Amniotic stem cell (primary cell): ENCODE measurements at regions not wholly inside any gene's neighbourhood (a gene's known extent, or its start where the extent isn't known, plus 50 kb on each side); places are given as distances from the start of the nearest gene placed in this dataset.
A peak's percentile ranks its signal among the peaks of the same experiment; 100 is the strongest.

Source experiments
- DNase-seq: peaks from one replicate; lab custom pipeline; 2025; lab: John Stamatoyannopoulos, UW

DNA sequence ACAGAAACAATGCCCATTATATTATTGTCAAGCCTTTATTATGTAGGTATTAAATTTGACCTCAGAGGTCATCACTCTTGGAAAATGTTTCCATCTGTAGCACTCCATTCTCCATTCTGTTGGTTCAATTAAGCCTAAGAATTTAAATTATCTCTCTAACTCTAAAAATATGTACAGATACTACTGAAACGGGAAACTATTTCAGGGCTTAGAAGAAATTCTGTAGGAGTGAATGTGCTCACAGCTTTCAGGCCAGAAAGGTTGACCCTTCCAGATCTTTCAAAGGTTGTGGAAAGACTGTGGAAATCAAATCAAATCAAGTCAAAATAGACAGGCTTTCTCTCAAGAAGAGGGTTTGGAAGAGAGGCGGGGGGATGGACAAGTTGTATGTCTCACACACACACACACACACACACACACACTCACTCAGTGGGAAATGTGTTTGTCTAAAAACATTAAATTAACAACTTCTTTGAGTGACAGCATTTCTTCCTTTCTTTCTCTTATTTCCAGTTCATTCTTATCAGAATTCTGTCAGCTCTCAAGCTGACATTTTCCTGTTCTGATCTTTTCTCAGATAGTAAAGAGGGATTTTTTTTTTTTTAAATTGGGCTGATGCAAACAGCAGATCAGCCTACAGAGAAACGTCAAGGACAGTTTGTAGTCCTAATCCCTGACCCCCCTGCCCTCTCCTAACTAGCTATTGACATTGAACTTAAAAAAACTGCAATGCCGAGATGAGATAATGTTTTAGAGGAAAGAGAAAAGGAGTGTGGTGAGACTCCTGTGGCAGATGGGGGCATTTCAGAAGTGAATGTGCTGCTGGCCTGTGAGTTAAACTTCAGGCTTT is 139.0 kb upstream of the ZFHX3 start:
- no peak for DNase-seq

DNA sequence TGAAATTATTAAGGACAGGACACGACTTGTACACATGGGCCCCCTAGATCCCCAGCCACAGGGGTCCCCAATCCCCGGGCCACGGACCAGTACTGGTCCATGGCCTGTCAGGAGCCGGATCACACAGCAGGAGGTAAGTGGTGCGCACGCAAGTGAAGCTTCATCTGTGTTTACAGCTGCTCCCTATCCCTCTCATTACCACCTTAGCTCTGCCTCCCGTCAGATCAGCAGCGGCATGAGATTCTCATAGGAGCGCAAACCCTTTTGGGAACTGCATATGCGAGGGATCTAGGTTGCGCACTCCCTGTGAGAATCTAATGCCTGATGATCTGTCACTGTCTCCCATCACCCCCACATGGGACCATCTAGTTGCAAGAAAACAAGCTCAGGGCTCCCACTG is 137.8 kb upstream of the ZFHX3 start:
- no peak for DNase-seq

DNA sequence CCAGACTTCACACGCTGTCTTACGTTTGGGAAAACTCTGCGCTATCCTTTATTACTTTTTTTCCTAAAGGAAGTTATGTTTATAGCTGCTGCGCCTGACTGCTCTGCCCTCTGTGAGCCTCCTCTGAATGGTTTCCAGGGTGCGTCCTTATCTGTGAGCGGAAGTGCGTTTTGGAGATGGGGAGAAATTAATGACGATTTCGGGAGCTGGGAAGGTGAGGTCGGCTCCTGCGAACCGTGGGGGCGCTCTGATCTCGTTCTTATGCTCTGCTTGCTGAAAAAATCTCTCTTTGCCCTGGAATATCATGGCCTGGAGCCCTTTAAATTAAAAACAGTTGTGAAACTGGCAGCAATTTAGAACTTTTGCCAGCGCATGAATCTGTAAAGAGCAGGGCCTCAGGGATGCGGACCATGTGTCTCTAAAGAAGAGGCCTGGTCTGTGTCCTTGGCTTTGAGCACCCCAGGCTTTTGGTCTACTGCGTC is 135.7 kb upstream of the ZFHX3 start:
- no peak for DNase-seq

DNA sequence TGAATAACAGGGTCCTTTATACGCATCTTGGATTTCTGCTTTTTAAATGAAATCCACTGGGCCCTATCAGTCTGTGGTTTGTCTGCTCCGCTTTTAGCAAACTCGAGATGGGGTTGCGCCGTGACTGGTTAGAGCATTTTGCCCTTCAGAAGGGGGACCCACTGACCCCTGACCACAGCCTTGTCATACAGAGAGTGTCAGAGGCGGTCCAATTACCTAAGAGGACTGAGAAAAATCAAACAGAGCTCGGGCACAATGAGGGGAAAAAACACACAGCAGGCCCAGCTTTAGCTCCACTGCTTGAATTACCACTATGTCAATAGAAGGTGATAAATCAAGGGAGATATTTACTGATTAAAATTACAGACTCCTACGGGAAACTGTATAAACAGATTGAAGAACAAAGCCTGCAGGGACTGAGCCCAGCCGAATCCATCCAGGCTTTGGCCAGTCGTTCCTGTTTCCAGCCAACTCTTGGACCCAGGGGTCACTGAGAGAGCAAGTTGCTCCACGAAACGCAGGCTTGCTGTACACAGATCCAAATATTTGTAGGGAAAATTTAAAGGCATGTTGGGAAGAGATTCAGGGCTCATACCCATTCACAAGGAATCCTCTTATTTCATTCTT is 131.9 kb upstream of the ZFHX3 start:
- DNase-seq, result no peak

DNA sequence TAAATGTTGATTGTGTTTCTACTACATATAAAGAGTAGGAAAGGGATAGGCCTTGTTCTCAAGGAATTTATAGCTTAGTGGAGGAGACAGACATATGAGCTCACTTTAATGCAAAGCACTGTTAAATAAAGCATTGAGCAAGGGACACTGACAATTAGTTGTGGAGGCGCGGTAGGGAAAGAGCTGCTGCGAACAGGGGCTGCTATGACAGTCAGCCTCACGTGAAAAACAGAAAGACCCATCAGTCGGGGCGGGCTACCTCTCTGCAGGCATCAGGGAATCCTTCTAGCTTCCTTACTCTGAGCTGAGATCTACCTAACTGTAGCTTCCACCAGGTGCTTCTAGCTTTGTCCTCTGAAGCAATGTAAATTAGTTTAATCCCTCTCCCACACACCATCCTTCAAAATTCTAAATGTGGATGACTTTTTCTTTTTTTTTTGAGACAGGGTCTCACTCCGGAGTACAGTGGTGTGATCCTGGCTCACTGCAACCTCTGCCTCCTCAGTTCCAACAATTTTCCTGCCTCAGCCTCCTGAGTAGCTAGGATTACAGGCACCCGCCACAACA is 129.9 kb upstream of the ZFHX3 start:
- no peak for DNase-seq

DNA sequence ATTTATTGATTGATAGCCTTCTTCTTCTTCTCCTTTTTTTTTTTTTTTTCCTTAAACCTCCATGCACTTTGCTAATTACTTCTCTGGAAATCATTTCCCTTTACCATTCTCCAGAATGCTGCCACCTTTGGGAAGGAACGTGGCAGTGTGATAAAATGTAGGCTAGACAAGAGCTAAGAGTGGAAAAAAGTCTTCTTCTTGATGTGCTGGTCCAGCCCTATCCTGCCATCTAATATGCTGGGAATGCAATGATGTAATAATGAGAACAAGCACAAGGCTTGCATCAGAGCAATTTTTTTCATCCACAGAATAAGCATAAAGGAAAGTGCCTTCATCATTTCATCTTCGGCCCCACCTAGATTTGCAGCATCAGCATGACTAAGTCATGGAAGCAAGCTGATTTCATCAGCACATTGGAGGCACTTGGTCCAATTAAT is 128.7 kb upstream of the ZFHX3 start:
- DNase-seq, result peak; percentile 72

DNA sequence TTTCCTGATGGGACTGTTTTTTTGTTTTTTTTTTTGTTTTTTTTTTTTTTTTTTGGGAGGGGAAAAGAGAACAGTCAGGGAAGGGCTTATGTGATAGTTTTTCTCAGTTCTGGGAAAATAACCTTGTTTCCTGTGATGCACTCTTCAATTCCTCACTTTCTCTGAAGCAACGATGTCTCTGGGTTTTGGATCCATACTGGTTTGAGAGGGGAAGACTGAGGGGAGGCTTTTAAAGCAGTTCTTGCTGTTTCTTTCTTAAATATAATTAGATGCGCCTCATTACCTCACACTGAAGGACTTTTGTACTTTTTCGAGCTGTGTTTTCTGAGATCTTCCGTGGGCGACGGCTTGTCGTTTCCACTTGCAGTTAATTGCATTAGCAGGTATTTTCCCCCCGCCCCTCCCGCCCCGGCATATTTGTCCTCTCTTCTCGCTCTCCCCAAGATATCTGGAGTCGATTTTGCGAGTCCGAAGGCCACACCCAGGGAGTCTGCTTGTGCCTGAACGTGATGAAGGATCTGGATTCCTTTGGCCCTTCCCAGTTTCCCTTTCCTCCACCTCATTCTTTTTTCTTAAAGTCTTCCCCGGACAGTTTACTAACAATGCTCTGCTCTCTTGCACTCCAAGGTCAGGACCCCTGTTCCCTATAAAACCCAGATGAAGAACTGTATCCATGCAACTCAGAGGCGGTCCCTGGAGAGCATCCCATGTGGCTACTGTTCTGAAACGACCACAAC is 125.2 kb upstream of the ZFHX3 start:
- no peak for DNase-seq

DNA sequence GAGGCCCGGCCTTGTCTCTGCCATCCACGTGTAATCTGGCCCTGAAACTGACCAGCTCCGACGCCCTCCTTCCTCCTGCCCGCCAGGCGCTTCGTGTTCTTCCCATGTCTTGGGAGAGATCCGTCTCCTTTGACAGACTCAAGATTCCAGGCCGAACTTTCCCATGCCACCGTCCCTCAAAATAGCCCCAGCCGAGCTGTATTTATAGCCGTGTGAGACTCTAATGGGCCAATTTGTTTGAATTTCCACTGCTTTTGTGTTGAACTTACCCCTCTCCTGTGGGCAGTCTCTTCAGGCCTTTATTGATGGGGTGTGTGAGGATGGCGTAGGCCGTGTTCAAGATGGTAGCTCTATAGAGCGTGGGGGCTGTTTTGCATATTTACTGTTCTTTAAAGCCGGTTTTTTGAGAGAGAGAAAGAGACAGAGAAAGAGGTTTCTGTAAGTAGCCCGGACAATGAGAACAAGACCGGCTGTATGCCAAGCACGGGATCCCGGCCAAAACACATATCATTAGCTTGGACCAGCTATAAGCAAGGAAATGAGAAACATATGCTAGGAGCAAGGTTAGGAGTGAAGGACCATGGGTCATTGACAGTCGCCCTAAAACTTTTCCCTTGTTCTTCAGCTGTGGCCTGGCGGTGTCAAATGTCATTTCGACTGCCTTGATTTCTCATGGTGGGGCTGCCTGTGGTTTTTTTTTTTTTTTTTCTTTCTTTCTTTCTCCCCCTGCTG is 124.5 kb upstream of the ZFHX3 start:
- DNase-seq, result peak; percentile 46

DNA sequence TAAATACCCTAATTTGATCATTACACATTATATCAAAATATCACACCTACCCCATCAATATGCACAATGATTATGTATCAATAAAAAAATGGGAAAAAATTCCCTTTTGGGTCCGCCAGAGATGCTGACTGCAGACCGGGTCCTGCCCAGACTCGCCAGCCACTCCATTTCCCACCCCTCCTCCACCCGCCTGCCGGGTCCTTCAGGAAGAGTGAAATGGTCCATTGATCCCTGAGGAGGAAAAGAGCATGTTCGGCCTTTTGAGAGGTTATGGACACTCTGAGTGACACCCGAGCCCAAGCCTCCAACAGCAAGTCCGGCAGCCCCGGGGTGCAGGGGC is 123.9 kb upstream of the ZFHX3 start:
- DNase-seq, result no peak

DNA sequence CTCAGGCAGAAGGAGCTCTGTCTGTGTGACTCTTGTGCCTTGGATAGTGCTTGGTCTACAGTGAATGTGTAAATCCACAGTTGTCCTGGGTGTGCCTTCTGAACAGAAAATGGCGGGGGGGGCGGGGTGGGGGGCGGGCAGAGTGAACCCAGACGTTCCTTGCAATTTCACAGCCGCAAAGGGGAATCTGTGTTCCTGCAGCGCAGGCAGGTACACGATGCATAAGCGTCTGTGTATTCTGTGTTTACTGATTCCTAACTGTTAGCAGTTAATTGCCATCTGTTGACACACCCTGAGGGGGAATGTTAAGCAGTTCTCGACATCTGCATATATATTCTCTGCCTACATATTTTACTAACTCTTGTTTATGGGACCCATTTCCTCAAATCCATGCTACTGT is 123.5 kb upstream of the ZFHX3 start:
- DNase-seq, result no peak

DNA sequence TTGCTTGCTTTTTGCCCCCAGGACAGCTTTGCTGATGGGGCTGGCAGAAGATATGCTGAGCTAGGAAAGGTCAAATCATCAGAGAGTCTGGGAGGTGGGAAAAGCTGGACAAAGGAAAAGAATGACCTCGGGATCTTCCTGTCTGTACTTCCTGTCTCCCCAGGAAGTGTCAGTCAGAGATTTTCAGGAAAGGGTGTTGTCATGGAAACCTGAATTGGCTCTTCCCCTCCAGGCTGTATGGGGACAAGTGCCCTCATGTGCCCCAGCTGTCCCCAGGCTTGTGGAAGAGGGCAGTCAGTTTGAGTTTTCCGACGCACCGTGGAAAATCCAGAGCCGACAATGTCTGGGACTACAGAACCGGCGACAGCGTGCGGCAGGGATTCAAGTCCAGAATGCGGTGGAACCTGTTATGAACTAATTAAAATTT is 122.7 kb upstream of the ZFHX3 start:
- no peak for DNase-seq

DNA sequence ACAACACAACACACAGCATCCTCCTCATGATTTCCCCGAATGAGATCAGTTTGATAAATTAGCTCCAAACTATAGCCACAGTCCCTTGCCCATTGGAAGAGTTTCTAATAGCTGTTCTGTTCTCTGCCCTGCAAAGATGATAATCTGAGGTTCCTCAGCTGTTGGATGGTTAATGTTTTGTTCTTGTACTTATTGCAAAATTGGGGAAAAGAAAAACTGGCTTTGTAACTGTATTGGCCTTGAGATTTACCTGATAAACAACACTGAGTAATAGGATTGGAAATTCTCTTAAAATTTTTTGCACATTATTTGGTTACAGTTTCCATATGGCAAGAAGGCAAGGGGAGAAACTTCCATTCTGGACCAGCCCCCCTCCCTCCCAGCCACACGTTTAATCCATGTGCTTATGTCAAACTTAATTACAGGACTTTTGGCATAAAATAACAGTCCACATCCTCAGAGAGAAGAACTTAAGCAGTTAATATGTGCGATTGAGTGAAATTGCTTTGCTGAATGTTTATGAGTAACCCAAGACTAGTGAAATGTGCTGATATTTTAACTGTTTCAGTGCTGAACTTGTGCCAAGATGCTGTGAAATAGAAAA is 119.1 kb upstream of the ZFHX3 start:
- no peak for DNase-seq

DNA sequence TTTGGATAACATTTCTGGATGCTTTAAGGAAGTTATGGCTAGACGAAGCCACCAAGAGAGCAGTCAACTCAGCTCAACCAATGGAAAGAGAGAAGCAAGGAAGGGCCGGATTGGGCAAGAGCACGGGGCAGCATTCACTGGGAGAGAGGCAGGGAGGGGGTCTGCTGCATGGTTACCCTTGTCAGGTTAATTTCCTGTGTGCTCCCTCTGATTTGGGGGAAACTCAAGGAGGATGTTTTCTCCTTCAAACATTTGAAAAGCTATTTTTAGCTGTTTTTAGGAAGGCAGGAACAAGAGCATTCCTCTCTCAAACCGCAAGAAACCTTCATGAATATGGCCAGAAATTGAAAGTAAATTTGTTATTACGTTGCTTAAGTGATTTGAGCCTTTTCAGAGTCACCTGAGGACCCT is 118.5 kb upstream of the ZFHX3 start:
- DNase-seq, result no peak

DNA sequence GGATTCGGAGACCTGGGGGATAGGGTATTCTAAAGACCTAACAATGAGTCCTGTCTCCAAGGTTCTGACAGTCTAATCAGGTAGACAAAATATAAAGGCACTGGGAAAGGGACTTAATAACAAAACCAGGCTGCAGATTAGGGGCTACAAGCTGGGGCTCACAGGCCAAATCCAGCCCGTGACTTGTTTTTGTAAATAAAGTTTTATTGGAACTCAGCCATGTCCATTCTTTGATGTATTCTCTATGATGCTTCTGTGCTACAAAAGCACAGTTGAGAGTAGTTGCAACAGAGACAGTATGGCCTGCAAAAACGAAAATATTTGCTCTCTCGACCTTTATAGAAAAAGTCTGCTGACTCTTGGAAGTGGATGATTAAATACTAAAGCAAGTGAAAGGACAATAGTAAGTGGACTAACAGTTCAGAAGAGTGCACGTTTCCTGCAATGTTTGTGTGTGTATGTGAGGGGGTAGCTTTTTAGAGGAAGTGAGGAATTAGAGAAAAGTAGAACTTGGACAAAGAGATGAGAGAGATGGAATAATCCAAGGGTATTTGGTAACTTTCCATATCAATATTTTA is 115.4 kb upstream of the ZFHX3 start:
- DNase-seq, result no peak

DNA sequence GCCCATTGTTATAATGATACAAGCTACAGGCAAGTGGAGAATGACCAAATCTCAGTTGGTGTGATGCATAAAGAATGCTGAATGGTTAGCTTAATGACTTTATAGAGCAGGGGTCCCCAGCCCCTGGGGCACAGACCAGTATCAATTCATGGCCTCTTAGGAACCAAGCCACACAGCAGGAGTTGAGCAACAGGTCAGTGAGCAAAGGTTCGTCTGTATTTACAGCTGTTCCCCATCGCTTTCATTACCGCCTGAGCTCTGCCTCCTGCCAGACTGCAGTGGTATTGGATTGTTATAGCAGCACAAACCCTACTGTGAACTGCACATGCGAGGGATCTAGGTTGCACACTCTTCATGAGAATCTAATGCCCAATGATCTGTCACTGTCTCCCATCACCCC is 114.0 kb upstream of the ZFHX3 start:
- no peak for DNase-seq

DNA sequence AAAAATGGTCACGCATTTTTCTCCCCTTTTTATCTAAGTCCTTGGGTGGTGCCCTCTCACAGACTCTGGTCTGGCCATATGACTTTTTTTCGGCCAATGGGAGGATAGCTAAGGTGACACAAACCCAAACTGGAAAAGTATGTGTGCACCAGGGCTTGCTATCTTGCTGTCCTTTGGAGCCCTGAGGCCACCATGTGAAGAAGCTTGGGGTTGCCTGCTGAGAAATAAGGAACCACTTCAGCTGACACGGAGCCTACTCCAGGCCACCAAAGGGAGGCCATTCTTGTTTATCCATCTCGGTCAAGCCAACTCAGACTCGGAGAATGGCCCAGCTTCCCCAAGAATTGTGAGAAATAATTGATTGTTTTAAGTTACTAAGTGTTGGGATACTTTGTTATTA is 111.4 kb upstream of the ZFHX3 start:
- DNase-seq, result no peak

DNA sequence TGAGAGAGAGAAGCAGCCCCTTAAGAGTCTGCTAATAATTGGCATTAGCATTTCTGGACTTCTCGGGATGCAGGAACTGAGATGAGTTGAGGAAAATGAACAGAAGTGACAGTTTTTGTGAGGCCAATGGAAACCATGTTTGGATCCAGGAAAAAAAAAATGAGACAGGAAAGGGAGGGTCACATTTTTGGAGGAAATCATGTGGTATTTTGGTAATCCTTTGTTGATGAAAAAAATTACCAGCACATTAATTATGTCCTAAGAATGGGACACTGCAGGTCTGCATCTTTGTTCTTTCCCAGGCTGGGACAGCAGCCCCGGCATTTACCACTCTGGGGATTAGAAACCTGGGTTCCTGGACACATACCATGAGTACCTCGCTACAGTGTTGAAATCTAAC is 109.9 kb upstream of the ZFHX3 start:
- DNase-seq, result no peak

DNA sequence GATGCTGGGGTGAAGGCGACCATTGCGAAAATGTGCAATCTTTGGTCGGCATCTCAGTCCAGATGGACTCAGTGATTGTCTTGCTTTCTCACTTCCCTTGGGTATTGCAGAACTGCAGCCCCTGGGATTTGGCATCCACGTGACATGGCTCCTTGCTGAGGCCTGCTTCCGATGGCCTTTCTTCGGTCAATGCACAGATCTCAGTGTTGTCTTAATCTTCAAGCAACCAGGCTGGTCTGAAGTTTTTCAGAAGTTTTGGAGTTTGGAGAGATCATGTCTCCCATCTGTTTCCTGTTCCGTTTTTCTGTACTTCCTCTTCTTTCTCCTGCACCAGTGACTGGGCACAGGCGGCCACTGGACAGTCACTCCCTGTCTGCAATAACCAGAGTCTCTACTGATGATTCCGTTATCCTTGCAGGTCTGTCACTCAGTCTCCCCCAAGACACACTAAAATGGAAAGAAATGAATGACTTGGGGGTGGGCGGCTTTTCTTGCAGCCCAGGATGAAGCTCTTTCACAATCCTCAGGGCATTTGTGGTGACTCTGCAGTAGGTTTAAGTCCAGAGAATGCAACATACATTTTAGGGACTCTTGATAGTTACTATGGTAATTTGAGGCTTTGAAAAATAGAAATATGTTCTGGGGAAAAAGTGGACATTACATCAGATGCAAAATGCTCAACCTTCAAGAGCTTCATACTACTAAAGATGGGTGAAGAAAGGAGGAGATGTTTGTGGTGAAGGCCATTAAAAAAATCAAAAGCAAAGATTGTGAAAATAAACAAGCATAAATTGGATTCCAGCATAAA is 106.3 kb upstream of the ZFHX3 start:
- DNase-seq, result no peak

DNA sequence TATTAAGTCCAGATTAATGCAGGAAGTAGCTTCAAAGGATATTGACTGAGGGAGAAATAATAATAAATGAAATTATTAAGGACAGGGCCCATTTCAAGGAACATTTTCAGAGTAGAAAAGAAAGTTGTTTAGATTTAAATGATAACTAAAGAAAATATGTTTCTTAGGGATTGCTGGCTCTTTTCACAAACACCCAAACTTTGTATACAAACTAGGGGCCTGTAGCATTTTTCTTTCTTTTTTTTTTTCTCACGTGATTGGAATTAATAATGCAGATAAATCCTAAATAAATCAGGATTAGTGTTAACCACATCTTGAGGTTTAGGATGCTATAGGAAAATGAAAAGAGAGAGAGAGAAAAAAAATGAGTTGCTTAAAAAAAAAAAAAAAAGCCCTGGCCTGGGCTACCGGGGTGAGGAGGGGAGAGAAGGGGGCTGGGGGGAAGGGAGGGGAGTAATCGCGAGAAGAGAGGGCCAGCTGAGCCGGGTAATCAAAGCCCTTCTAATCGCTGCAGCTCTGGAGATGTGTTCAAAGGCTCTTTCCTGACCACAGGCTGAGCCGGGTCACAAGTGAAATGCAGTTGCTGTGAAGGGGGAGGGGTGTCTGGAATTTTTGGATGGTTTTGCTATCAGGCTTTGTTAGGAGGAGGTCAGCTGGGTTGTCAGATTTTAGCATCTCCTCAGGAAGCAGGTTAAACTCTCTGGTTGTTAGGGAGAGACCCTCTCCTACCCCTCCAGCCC is 104.6 kb upstream of the ZFHX3 start:
- no peak for DNase-seq

DNA sequence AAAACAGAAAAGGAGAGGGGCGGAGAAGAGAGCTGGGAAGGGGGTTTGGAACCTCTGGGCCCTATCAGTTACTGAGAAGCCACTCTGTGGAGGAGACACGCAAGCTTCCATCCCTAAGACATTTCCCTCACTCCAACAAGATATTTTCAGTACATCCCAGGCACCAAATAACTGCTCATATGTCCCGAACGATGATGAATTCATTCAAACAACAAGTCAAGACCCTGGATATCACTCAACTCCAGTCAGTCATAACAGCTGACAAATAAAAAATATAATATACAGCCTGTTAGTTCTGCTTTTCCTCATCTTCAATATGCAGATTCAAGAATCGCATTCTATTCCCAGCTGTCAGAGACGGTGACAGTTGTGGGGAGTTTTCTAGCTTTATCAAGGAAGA is 104.0 kb upstream of the ZFHX3 start:
- no peak for DNase-seq
